ENCODE measurements at regions not wholly inside any gene's neighbourhood (a gene's known extent, or its start where the extent isn't known, plus 50 kb on each side); places are given as distances from the start of the nearest gene placed in this dataset.

DNA sequence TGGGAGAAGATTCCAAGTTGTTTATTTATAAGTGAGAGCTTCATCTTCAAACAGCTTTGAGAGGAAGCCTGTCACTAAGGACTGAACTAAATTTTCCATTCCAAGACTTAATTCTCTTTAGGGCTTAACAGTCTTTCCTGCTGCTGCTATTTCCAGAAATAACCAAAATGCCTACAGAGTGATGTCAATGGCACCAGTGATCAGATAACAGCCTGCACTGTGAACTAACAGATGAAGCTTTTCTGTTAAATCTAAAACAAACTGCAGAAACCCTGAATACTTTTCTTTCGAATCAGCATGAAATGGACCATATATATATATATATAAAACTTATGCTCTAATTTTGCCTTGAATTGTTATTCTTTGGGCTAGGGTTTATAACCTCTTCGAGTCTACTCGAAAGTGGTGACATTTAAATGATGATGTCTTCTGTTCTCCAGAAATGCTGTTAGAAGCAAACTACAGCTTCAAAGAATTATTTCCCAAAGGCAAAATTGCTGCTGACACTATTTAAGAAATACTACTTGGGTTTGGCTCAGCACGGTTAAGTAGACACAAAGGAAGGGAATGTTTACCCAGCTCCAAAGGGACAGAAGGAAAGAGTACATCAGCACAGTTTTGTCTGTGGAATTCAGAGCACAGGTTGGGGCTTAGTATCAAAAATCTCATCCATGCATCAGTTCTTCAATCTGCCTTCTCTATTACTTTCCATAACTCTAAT, 238.5 kb upstream of the LRRN1 start:
- ChIA-PET CTCF (no interaction called here), POLR2A (no interaction called here)
- TF ChIP-seq ESRRA (IDR thresholded peaks at IDR 0.05; ENCODE audit: borderline replicate concordance, low read length) (no peak), FOSB (CRISPR knock-in tag; IDR thresholded peaks at IDR 0.05) (no peak), PHF8 (IDR thresholded peaks at IDR 0.05; ENCODE audit: borderline replicate concordance, low read depth) (no peak), FOXS1 (CRISPR knock-in tag; IDR thresholded peaks at IDR 0.05) (no peak)
- ATAC-seq: no peak
- H3K4me2 ChIP-seq: no peak overlapping the region
- H3K4me1 ChIP-seq: no peaks in the 10 kb centered on the region
- H3K27ac ChIP-seq: no peak overlapping the region
- H3K9me3 ChIP-seq: no peaks in the 10 kb centered on the region
- H3K4me3 ChIP-seq: no peak overlapping the region
- DNase-seq (ENCODE audit: low read depth in 1 of 2, low spot score in 1 of 2): no peak
- no peak for FAIRE-seq
- WGBS (ENCODE audit: missing lambda C conversion rate): 5% methylated on average over 4 of the region's 4 CpGs

DNA sequence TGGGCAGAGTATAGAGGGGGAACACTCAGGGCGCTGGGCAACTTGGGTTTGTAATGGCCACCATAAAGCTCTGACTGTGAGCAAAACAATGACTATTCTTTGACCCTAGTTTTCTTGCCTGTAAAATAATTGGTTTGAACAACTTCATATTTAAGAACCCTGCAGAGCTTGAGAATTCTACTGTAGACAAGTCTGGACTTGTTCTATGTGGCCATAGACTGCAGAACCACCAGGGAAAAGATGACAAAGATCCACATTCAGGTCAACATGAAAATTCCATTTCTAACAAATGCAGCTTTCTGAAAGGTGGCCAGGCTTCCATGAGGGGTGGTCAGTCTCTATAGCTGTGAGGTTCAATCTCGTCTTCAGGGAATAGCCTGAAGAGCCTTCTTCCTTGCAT, 239.4 kb upstream of the LRRN1 start:
- Histone ChIP-seq H3K9me3 (no peaks in the 10 kb centered on the region), H3K4me3 (no peak overlapping the region), H3K27ac (no peak overlapping the region), H3K4me2 (no peak overlapping the region), H3K4me1 (no peaks in the 10 kb centered on the region)
- FAIRE-seq (no peak), ATAC-seq (no peak), DNase-seq (ENCODE audit: low read depth in 1 of 2, low spot score in 1 of 2) (no peak)
- WGBS (ENCODE audit: missing lambda C conversion rate): 2% methylated on average over 2 of the region's 2 CpGs
- ChIA-PET CTCF (interaction anchor here (1.6 kb wide), 1 partner anchor 8 kb away, joined by 4 read pairs; no protein-coding TSS in a partner anchor), POLR2A (no interaction called here)
- TF ChIP-seq BHLHE40 (IDR thresholded peaks at IDR 0.05; ENCODE audit: low read depth, low read length) (no peak), CHD4 (IDR thresholded peaks at IDR 0.05; ENCODE audit: borderline replicate concordance) (no peak), MAFK (IDR thresholded peaks at IDR 0.05; ENCODE audit: partially characterized antibody) (no peak), GATA3 (IDR thresholded peaks at IDR 0.05; ENCODE audit: borderline replicate concordance) (no peak), MAX (IDR thresholded peaks at IDR 0.05) (no peak), NPAS2 (CRISPR knock-in tag; IDR thresholded peaks at IDR 0.05; ENCODE audit: borderline replicate concordance) (no peak), SREBF2 (IDR thresholded peaks at IDR 0.05) (no peak), CHD2 (IDR thresholded peaks at IDR 0.05; ENCODE audit: low read length, partially characterized antibody) (no peak), KDM1A (IDR thresholded peaks at IDR 0.05; ENCODE audit: low read depth) (no peak), JUN (IDR thresholded peaks at IDR 0.05) (no peak), PBX3 (IDR thresholded peaks at IDR 0.05) (no peak), TP53 (CRISPR knock-in tag; IDR thresholded peaks at IDR 0.05) (no peak), FOSL2 (IDR thresholded peaks at IDR 0.05) (no peak), FOSL2 (CRISPR knock-in tag; IDR thresholded peaks at IDR 0.05) (no peak), ZNF302 (CRISPR knock-in tag; IDR thresholded peaks at IDR 0.05) (no peak), JUNB (IDR thresholded peaks at IDR 0.05) (no peak), RAD21 (conservative IDR thresholded peaks at IDR 0.05 in 1 of 2, IDR thresholded peaks at IDR 0.05 in 1 of 2) (no peak), ESRRA (IDR thresholded peaks at IDR 0.05; ENCODE audit: borderline replicate concordance, low read length) (no peak)
- TF ChIP-seq, protein P1, sequence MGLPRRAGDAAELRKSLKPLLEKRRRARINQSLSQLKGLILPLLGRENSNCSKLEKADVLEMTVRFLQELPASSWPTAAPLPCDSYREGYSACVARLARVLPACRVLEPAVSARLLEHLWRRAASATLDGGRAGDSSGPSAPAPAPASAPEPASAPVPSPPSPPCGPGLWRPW (IDR thresholded peaks at IDR 0.05): no peak
- TF ChIP-seq, protein P2, sequence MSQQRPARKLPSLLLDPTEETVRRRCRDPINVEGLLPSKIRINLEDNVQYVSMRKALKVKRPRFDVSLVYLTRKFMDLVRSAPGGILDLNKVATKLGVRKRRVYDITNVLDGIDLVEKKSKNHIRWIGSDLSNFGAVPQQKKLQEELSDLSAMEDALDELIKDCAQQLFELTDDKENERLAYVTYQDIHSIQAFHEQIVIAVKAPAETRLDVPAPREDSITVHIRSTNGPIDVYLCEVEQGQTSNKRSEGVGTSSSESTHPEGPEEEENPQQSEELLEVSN (IDR thresholded peaks at IDR 0.05; ENCODE audit: borderline replicate concordance, low read depth): no peak
- TF ChIP-seq, protein P3, sequence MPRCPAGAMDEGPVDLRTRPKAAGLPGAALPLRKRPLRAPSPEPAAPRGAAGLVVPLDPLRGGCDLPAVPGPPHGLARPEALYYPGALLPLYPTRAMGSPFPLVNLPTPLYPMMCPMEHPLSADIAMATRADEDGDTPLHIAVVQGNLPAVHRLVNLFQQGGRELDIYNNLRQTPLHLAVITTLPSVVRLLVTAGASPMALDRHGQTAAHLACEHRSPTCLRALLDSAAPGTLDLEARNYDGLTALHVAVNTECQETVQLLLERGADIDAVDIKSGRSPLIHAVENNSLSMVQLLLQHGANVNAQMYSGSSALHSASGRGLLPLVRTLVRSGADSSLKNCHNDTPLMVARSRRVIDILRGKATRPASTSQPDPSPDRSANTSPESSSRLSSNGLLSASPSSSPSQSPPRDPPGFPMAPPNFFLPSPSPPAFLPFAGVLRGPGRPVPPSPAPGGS (IDR thresholded peaks at IDR 0.05): no peak

All from A549 (cell line).